Activated naive CD4-positive, alpha-beta T cell treated with anti-CD3 and anti-CD28 coated beads, Interleukin-2, amount 50 U/mL, for 72 hours (primary cell): ENCODE measurements at regions not wholly inside any gene's neighbourhood (a gene's known extent, or its start where the extent isn't known, plus 50 kb on each side); places are given as distances from the start of the nearest gene placed in this dataset.
"Not testable (repeated sequence)": the region's sequence is repeated elsewhere in the genome, so short reads cannot be mapped to it uniquely, and the experiment has no call there.

Experiments used
- ATAC-seq, 2 donors: fragments of 150-1000 bp; cut with Tn5 transposase; 2 replicates each; pipeline ENCODE4 v1.10.0; 2021; ENCODE audit warnings: mild to moderate bottlenecking in 2 of 2, moderate library complexity in 2 of 2
- DNase-seq, 2 donors: peaks; one replicate each; pipeline ENCODE4 v3.0.0; 2021 to 2022; ENCODE audit warnings: low spot score in 2 of 2
- H3K27ac Mint-ChIP-seq, 2 donors: one replicate each; pipeline ENCODE4 v1.8.0; 2022; ENCODE audit warnings: mild to moderate bottlenecking in 2 of 2, mixed read lengths in 2 of 2
- H3K36me3 Mint-ChIP-seq, 2 donors: one replicate each; pipeline ENCODE4 v1.8.0; 2022; ENCODE audit warnings: mixed read lengths in 2 of 2
- H3K9me3 Mint-ChIP-seq, 2 donors: one replicate each; pipeline ENCODE4 v1.8.0; 2022; ENCODE audit warnings: mixed read lengths in 2 of 2

DNA sequence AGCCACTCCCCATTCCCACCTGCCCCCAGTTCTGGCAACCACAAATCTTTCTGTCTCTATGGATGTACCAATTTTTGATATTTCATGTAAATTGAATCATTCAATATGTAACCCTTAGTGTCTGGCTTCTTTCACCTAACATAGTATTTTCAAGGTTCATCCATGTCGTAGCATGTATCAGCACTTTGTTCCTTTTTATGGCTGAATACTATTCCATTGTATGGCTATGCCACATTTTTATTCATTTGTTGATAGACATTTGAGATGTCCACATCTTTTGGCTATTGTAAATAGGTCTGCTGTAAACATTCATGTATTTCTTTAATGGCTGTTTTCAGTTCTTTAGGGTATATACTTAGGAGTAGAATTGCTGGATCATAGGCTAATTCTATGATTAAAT, 270.5 kb downstream of the FGFR2 start:
- ATAC-seq (no peak), DNase-seq (no peak)
- Mint-ChIP-seq H3K9me3 (peaks cover 3 to 14% of the 10 kb centered on the region in 2 donors), H3K27ac (no peak overlapping the region), H3K36me3 (no peaks in the 10 kb centered on the region)

DNA sequence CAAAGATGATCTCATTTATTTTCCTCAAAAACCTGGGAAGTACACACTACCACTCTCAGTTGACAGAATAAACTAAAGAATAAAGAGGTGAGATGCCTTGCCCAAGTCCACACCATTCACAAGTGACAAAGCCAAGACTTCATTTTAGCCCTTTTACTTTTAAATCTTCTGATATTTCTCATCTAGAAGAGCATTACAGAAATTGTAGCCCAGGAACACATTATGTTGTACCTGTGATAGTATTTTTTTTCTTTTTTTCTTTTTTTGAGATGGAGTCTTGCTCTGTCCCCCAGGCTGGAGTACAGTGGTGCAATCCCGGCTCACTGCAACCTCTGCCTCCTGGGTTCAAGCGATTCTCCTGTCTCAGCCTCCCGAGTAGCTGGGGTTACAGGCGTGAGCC, 268.6 kb downstream of the FGFR2 start:
- not testable (repeated sequence) for H3K27ac Mint-ChIP-seq, H3K36me3 Mint-ChIP-seq, ATAC-seq, DNase-seq
- peaks cover 3 to 10% of the 10 kb centered on the region in 2 donors for H3K9me3 Mint-ChIP-seq

DNA sequence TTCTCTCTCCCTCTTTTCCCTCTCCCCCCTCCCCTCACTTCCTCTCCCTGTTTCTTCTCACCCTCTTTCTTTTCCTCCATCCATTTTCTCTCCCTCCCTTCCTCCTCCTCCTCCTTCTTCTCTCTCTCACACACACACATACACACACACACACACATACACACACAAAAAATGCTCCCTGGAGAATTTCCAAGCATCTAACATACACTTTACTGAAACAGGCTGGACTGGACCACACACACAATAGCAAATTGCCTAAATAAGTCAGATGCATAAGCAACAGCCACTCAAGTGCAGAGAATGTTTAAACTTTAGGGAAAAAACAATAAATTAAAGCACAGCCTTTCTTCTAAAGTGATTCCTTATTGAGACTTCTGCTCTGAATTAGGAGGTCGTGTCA, 267.7 kb downstream of the FGFR2 start:
- Mint-ChIP-seq H3K27ac (no peak overlapping the region), H3K9me3 (peaks cover 10% of the 10 kb centered on the region in 2 donors), H3K36me3 (no peaks in the 10 kb centered on the region)
- ATAC-seq = no peak
- DNase-seq = no peak

DNA sequence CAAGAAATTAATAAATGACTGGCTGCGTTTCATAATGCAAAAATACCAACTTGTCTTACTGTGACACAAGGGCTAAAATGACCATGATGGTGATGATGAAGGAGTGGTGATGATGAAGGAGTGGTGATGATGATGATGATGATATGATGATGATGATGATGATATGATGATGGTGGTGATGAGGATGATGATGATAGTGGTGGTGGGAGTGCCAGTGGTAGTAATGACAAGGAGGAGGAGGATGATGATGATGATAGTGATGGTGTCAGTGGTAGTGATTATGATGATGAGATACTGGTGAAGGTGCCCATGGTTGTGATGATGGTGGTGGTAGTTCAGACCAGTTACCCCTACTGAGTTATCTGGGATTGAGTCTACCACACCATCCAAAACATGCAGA, 265.9 kb downstream of the FGFR2 start:
- no peak overlapping the region for H3K27ac Mint-ChIP-seq
- H3K36me3 Mint-ChIP-seq = no peaks in the 10 kb centered on the region
- H3K9me3 Mint-ChIP-seq = peaks cover 6 to 10% of the 10 kb centered on the region in 2 donors
- ATAC-seq (no peak), DNase-seq (no peak)

DNA sequence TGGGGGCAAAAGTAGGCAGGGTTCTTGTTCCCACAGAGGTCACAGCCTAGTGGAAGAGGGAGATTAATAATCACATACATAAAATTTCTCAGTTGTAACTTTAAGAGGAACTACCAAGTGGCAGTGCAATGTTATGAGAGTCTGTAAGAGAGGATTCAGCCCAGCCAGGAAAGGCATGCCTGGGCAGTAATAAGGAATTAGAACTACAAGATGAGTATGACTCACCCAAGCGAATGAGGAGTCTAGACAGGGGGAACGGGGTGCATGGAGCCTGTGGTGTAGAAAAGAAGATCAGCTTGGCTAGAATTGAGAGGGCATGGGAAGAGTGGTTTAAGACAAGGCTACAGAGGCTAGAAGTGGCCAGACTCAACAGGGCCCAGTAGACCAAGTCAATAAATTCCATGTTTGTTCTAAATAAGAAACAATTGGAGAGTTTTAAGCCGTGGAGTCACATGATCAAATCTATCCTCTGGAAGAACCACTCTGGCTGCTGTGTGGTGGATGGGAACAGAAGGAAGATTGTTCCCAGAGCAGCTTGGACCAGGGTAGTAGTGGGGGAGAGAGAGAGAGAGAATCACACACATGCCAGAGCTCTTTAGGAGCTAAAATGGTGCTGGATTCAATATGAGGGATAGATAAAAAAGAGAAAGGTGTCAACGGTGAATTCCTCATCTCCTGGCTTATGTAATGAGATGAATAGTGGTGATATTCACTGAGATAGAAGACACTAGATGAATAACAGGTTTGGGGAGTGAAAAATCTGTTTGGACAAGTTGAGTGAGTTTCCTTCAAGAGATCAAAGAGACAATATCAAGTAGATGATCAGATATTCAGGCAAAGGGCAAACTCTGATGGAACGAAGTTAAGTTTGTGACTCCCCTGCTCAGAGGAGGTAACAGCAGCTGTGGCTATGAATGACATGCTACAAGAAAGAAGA, 265.1 kb downstream of the FGFR2 start:
- no peak overlapping the region for H3K27ac Mint-ChIP-seq
- no peak for DNase-seq
- peaks cover 3 to 10% of the 10 kb centered on the region in 2 donors for H3K9me3 Mint-ChIP-seq
- no peak for ATAC-seq
- H3K36me3 Mint-ChIP-seq = no peaks in the 10 kb centered on the region

DNA sequence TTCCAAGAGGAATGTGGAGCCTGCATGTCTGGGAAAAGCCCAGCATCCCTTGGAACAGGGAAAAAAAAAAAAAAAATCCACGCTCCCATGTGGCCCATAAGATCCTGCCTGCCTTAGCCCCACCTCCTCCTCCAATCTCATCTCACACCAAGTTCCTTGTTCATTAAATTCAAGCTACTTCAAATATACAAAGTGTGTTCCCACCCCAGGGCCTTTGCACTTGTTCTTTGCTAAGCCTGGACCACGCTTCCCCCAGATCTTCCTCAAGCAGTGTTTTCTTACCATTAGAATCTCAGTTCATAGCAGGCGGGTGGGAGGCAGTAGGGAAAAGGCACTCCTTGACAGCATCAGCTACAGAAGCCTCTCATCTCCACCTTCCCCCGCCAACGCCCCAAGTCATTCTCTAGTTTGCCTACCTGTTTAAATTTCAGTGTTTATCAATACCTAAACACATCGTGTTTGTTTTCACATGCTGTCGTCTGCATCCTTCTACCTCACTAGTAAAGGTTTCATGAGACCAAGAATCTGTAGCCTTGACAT, 262.8 kb downstream of the FGFR2 start:
- Mint-ChIP-seq H3K36me3 (no peaks in the 10 kb centered on the region), H3K27ac (no peak overlapping the region), H3K9me3 (peaks cover 3 to 10% of the 10 kb centered on the region in 2 donors)
- DNase-seq = no peak
- no peak for ATAC-seq

DNA sequence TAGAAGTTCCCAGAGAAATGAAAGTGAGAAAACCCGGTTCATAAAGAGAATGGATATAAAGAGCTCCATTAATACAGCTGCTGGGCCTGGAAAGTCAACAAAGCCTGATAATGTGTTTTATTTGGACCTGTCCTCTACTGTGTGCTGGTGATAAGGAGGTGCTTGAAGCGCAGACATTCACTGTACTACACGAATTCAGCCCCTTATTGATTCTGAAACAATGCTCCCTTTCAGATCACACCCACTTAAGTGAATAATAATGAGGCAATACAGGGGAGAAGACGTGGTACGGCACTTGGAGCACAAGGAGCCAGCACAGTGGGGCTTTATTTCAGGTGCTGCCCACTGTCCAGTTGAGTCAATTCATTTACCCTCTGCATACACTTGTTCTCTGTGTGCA, 260.8 kb downstream of the FGFR2 start:
- Mint-ChIP-seq H3K27ac (no peak overlapping the region), H3K36me3 (no peaks in the 10 kb centered on the region), H3K9me3 (peaks cover 4 to 15% of the 10 kb centered on the region in 2 donors)
- DNase-seq (no peak), ATAC-seq (no peak)

DNA sequence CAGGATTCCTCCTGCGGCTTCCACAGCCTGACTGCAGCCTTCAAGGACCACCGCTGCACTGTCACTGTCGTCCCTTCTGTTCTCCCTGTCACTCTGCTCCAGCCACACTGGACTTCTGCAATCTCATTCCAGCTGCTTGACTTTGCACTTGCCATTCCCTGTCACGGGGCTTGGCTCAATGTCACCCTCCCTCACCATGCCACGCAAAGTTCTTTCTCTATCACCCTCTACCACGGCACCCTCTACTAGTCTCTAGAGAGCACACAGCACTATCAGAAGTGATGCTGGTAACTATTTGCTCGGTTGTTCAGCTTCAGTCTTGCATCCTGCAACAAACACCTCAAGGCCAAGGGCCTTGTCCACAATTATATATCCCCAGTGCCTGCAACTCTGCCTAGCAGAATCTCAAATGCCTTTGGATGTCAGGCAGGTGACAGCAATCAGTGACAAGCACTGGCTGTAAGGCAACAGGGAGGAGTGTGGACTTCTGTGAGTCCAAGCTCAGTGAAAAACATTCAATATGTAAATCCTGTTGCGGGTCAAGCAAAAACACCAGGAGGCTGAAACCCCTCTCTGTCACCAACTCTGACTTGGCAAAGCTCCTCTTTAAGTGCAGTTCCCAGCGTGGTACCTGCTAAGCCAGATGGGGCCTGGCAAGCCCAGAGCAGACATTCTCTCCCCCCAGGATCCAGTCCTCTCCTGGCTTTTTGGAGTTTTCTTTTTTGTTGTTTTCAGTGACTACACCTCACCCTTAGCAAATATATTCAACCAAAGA, 259.9 kb downstream of the FGFR2 start:
- DNase-seq (no peak), ATAC-seq (no peak)
- Mint-ChIP-seq H3K36me3 (peaks cover 0 to 4% of the 10 kb centered on the region in 2 donors), H3K27ac (no peak overlapping the region), H3K9me3 (peaks cover 8 to 19% of the 10 kb centered on the region in 2 donors)

DNA sequence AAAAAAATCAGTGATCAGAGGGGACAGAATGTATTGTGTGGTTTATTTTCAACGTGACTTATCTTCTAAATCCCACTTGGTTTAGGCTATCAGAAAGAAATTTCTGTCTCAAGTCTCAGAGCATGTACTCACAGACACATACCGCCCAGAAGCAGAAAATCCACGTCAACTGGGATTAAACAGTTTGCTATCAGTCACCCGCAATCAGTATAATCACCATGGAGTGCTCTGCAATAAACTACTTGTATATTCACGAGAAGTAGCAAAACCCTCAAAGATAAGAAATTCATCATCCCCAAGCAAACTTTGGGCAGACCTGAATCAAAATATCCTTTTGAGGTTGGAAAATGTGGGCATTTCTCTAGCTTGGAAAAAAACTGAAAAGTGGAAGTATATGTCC, 259.1 kb downstream of the FGFR2 start:
- peaks cover 10 to 19% of the 10 kb centered on the region in 2 donors for H3K9me3 Mint-ChIP-seq
- DNase-seq (no peak), ATAC-seq (no peak)
- H3K27ac Mint-ChIP-seq = no peak overlapping the region
- H3K36me3 Mint-ChIP-seq = peaks cover 0 to 4% of the 10 kb centered on the region in 2 donors

DNA sequence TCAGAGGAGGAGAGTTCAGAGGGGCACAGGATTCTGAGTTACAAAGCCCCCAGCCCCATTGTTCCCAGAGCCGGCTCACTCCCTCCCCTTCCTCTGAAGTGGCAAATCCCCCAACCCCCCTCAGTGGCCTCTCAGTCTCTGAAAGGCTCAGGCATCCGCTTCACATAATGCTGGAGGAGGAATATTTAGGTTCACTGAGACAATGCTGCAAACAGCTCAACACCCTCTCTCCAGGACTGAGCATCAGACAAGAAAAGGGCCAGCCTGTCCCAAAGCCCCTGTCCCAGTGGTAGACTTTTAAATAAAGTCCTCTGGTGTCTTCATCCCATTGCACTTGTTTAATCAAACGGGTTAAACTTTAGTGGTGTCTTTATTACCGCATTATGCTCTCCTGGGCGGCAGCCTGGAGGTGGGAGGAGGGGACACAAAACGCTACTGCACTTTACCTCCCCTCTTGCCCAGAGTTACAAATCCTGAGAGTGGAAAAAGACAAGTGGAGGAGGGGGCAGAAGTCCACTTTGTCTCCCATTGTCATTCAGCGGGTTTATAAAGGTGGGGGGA, 257.9 kb downstream of the FGFR2 start:
- no peak for ATAC-seq
- no peak overlapping the region for H3K27ac Mint-ChIP-seq
- no peak for DNase-seq
- H3K36me3 Mint-ChIP-seq = peaks cover 0 to 4% of the 10 kb centered on the region in 2 donors
- H3K9me3 Mint-ChIP-seq = peaks cover 10 to 14% of the 10 kb centered on the region in 2 donors

DNA sequence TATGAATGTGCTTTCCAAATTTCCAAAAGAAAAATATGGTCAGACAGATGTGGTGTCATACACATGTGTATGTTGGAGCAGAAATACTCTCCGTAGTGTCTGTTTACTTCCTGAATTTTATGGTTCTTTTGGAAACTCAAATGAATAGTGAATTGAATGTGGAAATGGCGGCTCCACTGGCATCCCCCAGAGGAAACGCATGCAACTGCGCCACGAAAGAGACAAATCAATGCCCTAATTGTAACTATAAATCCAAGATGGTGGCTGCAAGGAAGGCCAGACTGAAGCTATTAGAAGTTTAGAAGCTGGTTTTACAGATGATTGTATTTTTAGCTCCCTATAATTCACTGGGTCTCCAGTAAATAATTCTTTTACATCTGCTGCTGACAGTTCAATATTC, 246.7 kb downstream of the FGFR2 start:
- no peak for DNase-seq
- H3K36me3 Mint-ChIP-seq = no peaks in the 10 kb centered on the region
- peaks cover 5 to 12% of the 10 kb centered on the region in 2 donors for H3K9me3 Mint-ChIP-seq
- no peak for ATAC-seq
- no peak overlapping the region for H3K27ac Mint-ChIP-seq

DNA sequence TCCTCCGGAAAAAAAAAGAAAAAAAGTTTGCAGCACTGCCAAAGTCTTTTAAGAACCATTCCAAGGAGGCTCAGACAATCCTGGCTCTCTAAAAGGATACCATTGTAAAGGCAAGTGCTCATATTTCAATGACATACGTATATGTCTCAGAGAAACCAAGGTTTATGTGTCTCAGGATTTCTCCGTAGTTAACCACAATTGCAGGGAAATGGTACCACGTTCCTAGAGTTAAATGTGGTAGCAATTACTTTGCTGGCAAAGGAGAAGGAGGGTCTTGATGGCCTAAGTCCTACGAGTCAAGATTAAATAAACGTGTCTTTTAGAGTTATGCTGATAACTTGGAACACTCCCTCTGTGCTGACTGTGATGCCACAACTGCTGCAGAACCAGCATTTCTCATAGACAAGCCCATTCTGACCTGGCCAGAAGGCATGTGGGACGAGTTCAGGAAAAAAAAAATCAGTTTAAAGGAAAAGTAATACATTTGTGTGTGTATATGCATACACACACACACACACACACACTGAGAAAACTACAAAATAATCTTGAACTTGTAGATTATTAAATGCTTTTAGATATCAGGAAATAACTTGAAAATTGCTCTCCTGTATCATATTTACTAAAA, 245.9 kb downstream of the FGFR2 start:
- Mint-ChIP-seq H3K9me3 (peaks cover 5 to 7% of the 10 kb centered on the region in 2 donors), H3K27ac (no peak overlapping the region), H3K36me3 (no peaks in the 10 kb centered on the region)
- DNase-seq = no peak
- ATAC-seq = no peak

DNA sequence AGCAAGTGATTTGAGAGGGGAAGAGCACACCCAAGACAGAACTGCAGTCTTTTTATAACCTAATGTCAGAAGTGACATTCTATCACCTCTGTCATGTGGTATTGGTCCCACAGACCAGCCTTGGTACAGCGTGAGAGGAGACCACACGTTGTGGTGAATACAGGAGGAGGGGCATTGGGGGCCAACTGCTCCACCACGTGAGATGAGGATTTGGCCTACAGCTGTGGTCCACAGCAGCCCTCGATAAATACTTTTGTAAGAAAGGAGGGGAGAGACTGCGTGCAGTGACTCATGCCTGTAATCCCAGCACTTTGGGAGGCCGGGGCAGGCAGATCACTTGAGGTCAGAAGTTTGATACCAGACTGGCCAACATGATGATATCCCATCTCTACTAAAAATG, 243.1 kb downstream of the FGFR2 start:
- no peaks in the 10 kb centered on the region for H3K36me3 Mint-ChIP-seq
- no peak for ATAC-seq
- DNase-seq = no peak
- no peak overlapping the region for H3K27ac Mint-ChIP-seq
- peaks cover 5 to 9% of the 10 kb centered on the region in 2 donors for H3K9me3 Mint-ChIP-seq

DNA sequence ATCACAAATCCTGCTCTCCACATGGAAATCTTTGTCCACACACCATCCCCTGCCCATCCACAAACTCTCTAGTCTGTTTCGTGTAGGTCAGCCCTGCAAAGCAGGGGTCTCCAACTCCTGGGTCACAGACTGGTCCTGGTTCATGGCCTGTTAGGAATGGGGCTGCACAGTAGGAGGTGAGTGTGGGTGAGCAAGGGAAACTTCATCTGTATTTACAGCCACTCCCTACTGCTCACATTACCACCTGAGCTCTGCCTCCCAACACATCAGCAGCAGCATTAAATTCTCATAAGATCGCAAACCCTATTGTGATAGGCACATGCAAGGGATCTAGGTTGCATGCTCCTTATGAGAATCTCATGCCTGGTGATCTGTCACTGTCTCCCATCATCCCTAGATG, 242.1 kb downstream of the FGFR2 start:
- no peak for ATAC-seq
- no peak for DNase-seq
- peaks cover 3 to 9% of the 10 kb centered on the region in 2 donors for H3K9me3 Mint-ChIP-seq
- no peaks in the 10 kb centered on the region for H3K36me3 Mint-ChIP-seq
- H3K27ac Mint-ChIP-seq = no peak overlapping the region

DNA sequence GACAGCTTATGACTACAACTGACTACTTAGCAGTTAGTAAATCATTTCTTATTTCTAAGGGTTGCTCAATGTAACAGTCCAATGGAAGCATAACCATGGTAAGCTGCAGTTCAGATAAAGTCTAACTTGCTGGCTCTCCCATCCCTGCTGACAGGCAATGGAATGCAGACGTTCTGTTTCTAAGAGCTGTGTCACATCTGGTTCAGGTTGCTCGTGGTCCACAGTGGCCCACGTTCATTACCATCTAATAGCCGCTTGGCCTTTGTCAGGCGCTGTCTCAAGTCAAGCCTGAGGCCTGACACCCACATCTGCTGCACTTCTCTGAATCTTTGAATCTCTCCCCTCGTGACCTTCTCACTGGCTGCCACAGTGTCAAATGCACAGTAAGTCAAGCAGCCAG, 240.8 kb downstream of the FGFR2 start:
- H3K9me3 Mint-ChIP-seq = peaks cover 0 to 9% of the 10 kb centered on the region in 2 donors
- no peaks in the 10 kb centered on the region for H3K36me3 Mint-ChIP-seq
- ATAC-seq (no peak), DNase-seq (no peak)
- no peak overlapping the region for H3K27ac Mint-ChIP-seq

DNA sequence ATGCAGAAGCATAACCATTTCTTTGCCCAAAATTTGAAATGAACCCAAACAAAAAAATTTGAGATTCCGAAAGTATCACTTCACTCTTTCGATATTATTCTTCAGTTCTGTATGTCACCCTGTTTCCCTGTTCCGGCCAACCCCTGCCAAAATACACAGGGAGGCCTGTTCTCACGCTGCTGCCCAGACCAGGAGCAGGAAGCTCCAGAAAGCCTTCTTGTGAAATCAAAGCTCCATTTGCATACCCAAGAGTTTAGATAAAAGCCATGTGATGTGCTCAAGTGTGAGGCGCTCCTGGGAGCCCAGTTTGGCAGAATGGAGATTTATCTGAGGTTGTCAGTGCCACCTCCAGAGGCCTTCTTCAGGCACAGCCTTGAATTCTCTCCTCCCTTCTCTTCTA, 236.2 kb downstream of the FGFR2 start:
- DNase-seq (no peak), ATAC-seq (no peak)
- Mint-ChIP-seq H3K36me3 (no peaks in the 10 kb centered on the region), H3K9me3 (peaks cover 0 to 11% of the 10 kb centered on the region in 2 donors), H3K27ac (no peak overlapping the region)
